Thoracic aorta (tissue), 2 donors: ENCODE measurements at regions not wholly inside any gene's neighbourhood (a gene's known extent, or its start where the extent isn't known, plus 50 kb on each side); places are given as distances from the start of the nearest gene placed in this dataset.
"Not testable (repeated sequence)": the region's sequence is repeated elsewhere in the genome, so short reads cannot be mapped to it uniquely, and the experiment has no call there.

Experiments
- ATAC-seq: fragments of 150-250 bp; one replicate; pipeline ENCODE4 v1.8.0; 2017; ENCODE audit warnings: low read depth; ENCODE audit not compliant: insufficient number of reproducible peaks, low FRiP score
- DNase-seq: peaks from one replicate; pipeline ENCODE4 v3.0.0-alpha.2; 2020; ENCODE audit warnings: low spot score
- H3K27ac ChIP-seq, 2 donors: fragments of 200-600 bp; sonication (generic); 1 replicate in 1 of 2; 2 replicates in 1 of 2; pipeline ENCODE4 v1.5.1; 2016; ENCODE audit warnings: mild to moderate bottlenecking in 2 of 2, moderate library complexity in 2 of 2
- H3K27me3 ChIP-seq: fragments of 200-600 bp; sonication (generic); replicated peaks from 2 replicates; pipeline ENCODE4 v1.6.0; 2016; ENCODE audit warnings: mild to moderate bottlenecking; ENCODE audit not compliant: insufficient read depth
- H3K36me3 ChIP-seq: fragments of 200-600 bp; sonication (generic); one replicate; pipeline ENCODE4 v1.5.1; 2016
- H3K4me1 ChIP-seq, 2 donors: fragments of 200-600 bp; sonication (generic); 1 replicate in 1 of 2; 2 replicates in 1 of 2; pipeline versions ENCODE4 v1.5.1 to v1.6.0; 2016; ENCODE audit warnings: low read depth in 2 of 2, mild to moderate bottlenecking in 1 of 2; ENCODE audit not compliant: control insufficient read depth in 1 of 2
- H3K4me3 ChIP-seq: fragments of 200-600 bp; sonication (generic); 2 replicates; pipeline ENCODE4 v1.5.1; 2016; ENCODE audit warnings: mild to moderate bottlenecking
- H3K9me3 ChIP-seq: fragments of 200-600 bp; sonication (generic); 2 replicates; pipeline ENCODE4 v1.5.1; 2016
- CTCF ChIP-seq: fragments of 200-600 bp; sonication (generic); IDR thresholded peaks from one replicate; pipeline ENCODE4 v1.5.1; 2019; ENCODE audit warnings: antibody characterized with exemption

DNA sequence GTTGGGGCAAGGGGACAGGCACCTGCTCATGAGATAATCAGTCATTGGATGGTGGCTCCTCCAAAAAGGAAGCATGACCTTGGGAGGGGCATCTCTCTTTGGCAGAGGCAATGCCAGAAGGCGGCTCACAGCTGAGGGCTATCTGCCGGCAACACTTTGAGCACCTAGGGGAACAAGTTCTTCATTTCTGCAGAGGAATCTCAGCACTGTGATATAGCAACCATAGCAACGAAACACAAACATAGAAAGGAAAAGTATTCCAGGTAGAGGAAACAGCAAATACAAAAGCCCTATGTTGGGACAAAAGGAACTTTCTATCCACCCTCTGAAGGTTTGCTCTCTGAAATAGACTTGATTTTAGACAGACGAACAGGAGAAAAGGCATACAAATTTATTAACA, 89.1 kb upstream of the NEDD4L start:
- Histone ChIP-seq H3K4me3 (no peak overlapping the region), H3K27ac (no peak overlapping the region), H3K27me3 (no peaks in the 10 kb centered on the region), H3K9me3 (no peaks in the 10 kb centered on the region), H3K36me3 (no peaks in the 10 kb centered on the region), H3K4me1 (peaks cover 0 to 11% of the 10 kb centered on the region in 2 donors)
- ATAC-seq: no peak
- no peak for DNase-seq
- TF ChIP-seq CTCF: no peak

- H3K4me1 ChIP-seq: peaks cover 0 to 11% of the 10 kb centered on the region in 2 donors
- no peak for ATAC-seq
These were observed 90.1 kb upstream of the NEDD4L start for GRCh38 chr18:57953883-57954282.

GRCh38 chr18:57951999-57952774, 91.8 kb upstream of the NEDD4L start:
- DNase-seq (no peak), ATAC-seq (no peak)
- Histone ChIP-seq H3K27ac (no peak overlapping the region), H3K36me3 (no peaks in the 10 kb centered on the region), H3K4me3 (no peak overlapping the region), H3K9me3 (no peaks in the 10 kb centered on the region), H3K4me1 (peaks cover 0 to 11% of the 10 kb centered on the region in 2 donors), H3K27me3 (no peaks in the 10 kb centered on the region)
- no peak for TF ChIP-seq CTCF

More at GRCh38 chr18:57953883-57954282, 90.1 kb upstream of the NEDD4L start:
- H3K9me3 ChIP-seq: no peaks in the 10 kb centered on the region
- H3K27me3 ChIP-seq: no peaks in the 10 kb centered on the region
- no peak overlapping the region for H3K4me3 ChIP-seq
- H3K27ac ChIP-seq: no peak overlapping the region
- no peak for DNase-seq
- no peaks in the 10 kb centered on the region for H3K36me3 ChIP-seq
- TF ChIP-seq CTCF: no peak

- H3K4me1 ChIP-seq: peaks cover 0 to 11% of the 10 kb centered on the region in 2 donors
- H3K9me3 ChIP-seq: no peaks in the 10 kb centered on the region
- no peak for DNase-seq
- no peak overlapping the region for H3K27ac ChIP-seq
- no peaks in the 10 kb centered on the region for H3K36me3 ChIP-seq
- no peak overlapping the region for H3K4me3 ChIP-seq
- TF ChIP-seq CTCF: no peak
- no peaks in the 10 kb centered on the region for H3K27me3 ChIP-seq
- no peak for ATAC-seq
These were observed 92.8 kb upstream of the NEDD4L start for GRCh38 chr18:57951117-57951796.

- no peak overlapping the region for H3K4me3 ChIP-seq
- ATAC-seq (no peak), DNase-seq (no peak)
- H3K36me3 ChIP-seq: no peaks in the 10 kb centered on the region
- TF ChIP-seq CTCF: no peak
- no peaks in the 10 kb centered on the region for H3K9me3 ChIP-seq
- no peaks in the 10 kb centered on the region for H3K27me3 ChIP-seq
- no peak overlapping the region for H3K27ac ChIP-seq
- H3K4me1 ChIP-seq: peaks cover 0 to 11% of the 10 kb centered on the region in 2 donors
These were observed 93.5 kb upstream of the NEDD4L start for GRCh38 chr18:57950542-57950941.

- H3K9me3 ChIP-seq, ATAC-seq, H3K4me3 ChIP-seq, H3K27me3 ChIP-seq, H3K36me3 ChIP-seq, H3K27ac ChIP-seq, DNase-seq: not testable (repeated sequence)
- peaks cover 0 to 11% of the 10 kb centered on the region in 2 donors for H3K4me1 ChIP-seq
These were observed 94.7 kb upstream of the NEDD4L start for GRCh38 chr18:57949335-57949734.
